ELR (cell line): ENCODE measurements at regions not wholly inside any gene's neighbourhood (a gene's known extent, or its start where the extent isn't known, plus 50 kb on each side); places are given as distances from the start of the nearest gene placed in this dataset.

Source experiments
- DNase-seq: peaks from one replicate; pipeline ENCODE4 v3.0.0-alpha.2; 2015; ENCODE audit warnings: low read depth

DNA sequence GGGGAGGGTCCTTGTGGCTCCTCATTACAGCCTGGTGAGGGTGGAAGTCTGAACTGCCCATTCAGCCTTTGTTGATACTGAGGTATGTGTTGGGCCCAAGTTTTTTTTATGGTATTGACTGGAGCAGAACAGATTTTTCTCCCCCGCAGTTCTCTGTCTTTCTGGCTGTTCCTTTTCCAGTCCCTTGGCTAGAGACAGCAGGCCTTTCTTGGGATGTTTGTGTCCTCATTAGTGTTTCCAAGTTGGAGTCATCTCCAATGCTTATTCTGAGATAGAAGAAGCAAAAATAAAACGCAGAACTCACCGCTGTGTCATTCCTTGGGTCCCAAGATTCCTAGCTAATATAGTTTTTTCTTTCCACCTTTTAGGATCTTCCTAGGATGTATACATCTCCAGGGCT lies 193.3 kb downstream of the RAMP3 start:
- no peak for DNase-seq

DNA sequence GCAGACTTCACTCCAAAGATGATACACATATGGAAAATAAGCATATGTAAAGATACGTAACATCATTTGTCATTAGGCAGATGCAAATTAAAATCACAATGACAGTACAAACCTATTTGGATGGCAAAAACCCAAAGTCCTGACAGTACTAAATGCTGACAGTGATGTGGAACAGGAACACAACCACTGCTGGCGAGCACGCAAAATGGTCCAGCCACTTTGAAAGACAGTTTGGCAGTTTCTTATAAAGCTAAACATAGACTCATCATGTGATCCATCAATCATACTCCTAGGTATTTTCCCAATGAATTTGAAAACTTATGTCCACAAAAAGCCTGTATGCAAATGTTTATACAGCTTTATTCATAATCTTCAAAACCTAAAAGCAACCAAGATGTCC lies 200.7 kb downstream of the RAMP3 start:
- no peak for DNase-seq

DNA sequence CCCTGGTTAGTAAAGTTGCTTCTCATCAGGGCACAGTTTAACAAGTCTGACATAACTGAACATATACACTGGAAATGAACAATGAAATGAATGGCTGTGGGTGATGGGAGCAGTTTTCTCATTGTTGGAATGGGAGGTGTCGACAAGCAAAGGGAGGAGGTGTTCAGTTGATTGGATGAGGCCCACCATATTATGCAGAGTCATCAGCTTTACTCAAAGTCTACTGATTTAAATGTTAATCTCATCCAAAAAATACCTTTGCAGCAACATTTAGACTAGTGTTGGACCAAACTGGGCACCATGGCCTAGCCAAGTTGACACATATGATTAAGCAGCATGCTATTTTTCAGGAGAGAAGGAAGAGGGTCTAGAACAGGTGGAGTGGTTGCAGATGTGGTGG lies 201.7 kb downstream of the RAMP3 start:
- no peak for DNase-seq

DNA sequence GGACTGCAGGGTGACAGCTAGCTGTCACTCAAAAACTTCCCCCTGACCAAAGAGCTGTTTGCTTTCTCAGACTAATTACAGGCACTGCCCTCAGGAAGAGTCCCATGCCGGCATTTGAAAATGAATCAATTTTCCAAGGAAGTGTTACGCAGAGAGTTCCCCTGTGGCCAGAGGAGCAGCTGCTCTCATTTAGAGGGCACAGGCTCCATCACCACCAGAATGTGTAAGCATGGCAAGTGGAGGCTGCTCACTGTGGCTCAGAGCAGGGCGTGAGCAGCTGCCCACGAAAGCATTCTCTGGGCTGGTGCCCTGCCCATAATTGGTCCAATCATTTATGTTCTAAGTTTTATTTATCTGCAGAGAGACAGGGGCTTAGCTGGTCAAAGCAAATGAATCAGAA lies 202.2 kb downstream of the RAMP3 start:
- no peak for DNase-seq

DNA sequence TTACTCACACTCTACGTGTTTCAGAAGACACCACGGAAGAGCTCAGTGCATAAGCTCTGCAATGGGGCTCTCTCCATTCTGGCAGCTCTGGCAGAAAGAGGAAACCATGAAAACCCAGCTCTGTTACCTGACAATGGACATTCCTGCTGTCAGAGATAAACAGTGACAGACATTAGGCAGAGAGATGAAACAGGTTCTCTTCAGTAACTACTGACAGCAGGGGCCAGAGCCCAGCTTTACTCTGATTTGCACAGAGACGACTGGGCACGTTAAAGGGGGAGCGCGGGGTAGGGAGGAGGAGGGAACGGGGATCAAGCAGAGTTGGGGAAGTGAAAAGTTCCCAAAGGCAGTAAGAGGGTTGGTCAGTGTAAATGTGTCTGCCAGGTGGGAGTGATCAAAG lies 206.1 kb downstream of the RAMP3 start:
- DNase-seq, result no peak

DNA sequence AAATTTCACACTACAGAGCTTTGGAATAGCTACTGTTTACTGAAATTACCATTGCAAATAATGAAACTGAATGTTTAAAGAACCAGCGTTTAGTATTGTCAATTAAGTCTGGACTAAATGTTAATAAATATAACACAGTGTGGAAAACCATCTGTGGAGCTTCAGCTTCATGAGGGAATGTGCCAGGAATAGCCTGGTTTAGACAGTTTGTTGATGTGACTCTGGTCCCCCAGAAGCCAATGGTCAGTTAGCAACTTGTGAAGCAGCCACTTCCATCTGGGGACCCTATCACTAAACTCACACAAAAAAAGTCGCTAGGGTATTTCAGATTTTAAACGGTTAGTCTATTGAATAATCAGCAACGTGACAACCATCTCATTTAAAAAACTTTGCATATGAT lies 207.8 kb downstream of the RAMP3 start:
- no peak for DNase-seq

DNA sequence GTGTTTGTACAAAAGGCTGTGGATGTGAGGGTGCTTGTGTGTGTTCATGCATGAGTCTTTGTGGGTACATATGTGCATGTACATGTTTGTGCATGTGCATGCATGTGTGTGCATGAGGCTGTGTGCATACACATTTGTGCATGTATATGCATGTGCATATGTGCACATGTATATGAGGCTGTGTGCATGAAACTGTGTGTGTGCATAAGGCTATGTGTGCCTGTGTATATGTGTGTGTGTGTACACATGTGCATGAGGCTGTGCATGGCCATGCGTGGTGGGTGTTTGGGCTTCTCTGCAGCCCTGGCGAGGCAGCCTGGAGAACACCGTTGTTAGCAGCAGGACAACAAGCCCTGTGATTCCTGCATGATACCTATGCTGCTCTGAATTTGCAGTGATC lies 207.7 kb upstream of the ADCY1 start:
- no peak for DNase-seq

DNA sequence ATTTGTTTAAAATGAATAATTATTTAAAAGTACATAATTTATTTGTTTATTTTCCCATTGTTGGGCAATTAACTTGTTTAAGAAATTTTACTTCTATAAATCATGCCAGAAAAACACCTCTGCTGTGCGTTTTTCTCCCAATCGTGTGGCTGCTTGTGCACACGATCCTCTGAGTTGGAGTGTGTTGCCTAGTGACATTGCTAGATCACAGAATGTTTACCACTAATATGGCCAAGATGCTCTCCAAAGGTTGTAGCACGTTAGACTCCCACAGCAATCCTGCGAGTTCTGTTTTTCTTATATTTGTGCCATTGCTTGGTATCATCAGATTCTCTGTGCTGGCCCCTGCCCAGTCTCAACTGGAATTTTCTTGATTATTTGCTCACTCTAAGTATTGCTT lies 207.1 kb upstream of the ADCY1 start:
- no peak for DNase-seq

DNA sequence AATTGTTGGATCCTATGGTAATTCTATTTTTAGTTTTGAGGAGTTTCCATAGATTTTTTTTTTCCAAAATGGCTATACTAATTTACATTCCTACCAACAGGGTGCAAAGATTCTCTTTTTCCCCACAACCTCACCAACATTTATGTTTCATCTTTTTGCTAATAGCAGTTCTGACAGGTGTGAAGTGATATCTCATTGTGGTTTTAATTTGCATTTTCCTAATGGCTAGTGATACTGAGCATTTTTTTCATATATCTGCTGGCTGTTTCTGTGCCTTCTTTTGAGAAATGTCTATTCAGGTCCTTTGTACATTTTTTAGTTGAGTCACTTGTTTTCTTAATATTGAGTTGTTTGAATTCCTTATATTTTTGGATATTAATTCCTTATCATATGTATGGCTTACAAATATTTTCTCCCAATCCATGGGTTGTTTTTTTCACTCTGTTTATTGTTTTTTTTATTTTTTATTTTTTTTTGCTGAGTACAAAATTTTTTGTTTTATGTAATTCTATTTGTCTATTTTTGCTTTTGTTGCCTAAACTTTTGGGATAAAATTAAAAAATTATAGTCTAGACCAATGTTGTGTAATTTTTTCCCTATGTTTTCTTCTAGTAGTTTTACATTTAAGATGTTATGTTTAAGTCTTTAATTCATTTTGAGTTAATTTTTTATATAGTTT lies 205.9 kb upstream of the ADCY1 start:
- no peak for DNase-seq

DNA sequence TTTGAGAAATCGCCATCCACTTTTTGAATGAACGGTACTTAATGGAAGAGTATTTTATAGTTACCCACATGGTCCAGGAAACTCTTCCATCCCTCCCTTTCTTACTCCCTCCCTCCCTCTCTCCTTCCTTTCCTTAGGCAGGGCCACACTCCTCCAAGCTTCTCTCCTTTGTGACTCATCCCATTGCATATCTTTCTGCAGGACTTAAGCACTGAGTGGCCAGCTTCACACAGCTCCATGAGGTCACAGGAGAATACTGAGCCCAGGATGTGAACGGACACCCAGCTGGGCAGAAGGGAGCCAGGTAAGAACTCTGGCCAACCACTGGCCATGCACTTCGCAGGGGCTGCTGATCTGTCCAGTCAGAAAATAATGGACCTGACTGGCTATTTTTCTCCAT lies 189.7 kb upstream of the ADCY1 start:
- peak; percentile 57 for DNase-seq

DNA sequence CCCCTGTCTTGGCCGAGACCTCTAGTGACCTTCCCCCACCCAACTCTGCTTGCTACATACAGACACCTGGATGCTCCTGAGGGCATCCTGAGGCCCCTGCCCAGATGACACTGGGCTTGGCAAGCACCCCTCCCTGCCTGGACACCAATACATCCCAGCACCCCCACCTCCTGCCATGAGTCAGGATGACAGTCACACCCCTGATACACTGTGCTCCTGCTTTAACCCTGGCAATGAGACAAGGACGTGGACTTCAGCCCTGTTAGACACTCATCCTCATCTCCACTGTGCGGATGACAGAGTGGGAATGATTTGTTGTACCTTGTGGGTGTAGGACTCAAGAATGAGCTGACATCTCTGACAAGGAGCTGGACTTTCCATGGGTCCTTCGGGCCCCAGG lies 186.3 kb upstream of the ADCY1 start:
- peak; percentile 3 for DNase-seq

DNA sequence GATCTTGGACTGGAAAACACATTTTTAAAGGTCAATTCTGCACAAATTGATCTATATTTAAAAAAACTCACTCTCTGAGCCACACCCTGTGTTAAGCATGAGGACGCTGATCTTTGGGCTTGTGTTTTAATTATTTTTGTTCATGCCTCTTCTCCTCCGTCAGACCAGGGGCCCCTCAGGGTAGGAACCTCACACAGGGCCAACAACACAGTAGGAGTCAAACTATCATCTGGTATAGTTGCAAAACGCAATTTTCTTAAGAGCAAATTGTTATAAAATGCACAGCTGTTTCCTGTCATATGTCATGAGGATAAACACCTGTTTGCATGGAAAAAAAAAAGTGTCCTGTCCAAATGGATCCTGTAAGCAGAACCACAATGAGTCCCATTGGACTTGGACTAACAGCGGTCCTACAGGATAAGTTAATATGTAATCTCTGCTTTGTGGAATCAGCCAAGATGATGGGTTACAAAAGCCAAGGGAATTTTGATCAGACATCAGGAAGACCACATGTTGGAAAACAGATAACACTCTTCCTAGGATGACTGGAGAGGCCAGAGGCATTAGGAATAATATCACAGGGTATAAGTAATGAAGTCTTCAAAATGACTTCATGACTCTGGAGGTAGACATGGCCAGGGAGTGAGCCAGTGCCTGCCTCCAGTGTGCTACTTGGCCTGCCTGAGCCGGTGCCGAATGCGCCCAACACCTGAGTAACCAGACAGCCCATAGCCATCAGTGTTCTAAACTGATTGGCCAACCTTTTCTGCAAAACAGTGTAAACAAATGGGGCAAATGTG lies 184.9 kb upstream of the ADCY1 start:
- no peak for DNase-seq

DNA sequence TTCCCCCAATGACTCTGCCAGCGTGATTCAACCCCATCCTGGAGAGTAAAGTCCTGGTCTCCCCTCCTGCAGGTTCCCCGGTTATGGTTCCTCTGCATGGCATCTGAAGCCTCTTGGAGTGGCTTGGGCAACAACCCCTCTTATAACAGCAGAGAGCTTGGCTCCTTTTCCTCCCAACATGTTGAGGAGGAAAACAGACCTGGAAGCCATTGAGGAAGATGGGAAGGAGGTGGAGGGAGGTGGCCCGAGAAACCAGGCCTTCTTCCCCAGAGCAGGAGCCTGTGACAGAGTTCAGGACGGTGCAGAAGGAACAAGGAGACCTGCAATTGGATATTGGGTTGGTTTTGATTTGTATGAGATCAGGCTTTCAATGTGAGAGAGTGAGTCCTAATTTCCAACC lies 184.0 kb upstream of the ADCY1 start:
- DNase-seq, result no peak

DNA sequence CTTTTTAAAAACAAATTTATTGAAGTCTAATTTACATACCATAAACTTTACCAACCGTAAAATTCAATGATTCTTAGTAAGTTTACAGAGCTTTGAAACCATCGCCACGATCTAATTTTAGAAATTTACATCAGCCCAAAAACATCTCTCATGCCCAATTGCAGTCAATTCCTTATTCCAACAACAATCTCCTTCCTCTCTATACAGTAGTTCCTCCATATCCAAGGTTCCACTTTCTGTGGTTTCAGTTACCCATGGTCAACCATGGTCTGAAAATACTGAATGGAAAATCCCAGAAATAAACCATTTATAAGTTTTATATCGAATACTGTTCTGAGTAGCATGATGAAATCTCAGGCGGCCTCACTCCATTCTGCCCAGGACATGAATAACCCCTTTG lies 183.4 kb upstream of the ADCY1 start:
- no peak for DNase-seq

DNA sequence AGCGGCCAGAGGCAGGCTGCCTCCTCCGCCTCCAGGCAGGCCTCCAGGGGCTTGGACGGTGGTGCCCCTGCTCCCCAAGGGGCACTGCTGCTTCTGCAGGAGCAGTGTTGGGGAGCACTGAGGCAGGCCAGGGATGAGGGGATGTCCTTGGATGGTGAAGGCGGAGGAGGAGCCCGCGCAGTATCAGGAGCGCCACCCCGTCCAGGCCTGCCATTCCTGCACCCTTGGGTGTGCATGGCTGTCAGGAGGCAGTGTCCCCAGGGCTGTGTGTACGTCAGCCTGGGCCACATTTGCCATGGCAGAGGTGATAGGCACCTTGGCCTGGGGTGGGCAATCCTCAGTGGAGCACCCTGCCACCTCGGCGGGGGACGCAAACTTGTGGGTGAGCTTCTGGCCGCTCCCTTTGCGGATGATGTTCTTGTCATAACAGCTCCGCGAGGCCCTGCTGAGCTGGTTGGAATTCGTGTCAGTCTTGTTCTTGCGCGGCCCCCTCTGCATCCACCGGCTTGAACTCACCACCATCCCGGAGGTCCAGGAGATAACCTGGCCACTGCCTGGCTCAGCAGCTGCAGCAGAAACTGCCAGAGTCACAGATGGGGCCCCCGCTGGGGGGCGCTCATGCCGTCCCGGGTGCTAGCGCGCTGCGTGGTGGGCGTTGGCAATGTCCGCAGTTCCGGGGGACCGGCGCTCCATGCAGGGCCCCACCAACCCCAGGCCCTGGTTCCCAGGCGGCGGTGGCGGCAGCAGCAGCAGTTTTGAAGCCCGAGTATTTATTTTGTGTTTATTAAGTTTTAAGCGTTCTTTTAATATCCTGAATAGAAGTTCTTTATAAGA lies 182.3 kb upstream of the ADCY1 start:
- no peak for DNase-seq

DNA sequence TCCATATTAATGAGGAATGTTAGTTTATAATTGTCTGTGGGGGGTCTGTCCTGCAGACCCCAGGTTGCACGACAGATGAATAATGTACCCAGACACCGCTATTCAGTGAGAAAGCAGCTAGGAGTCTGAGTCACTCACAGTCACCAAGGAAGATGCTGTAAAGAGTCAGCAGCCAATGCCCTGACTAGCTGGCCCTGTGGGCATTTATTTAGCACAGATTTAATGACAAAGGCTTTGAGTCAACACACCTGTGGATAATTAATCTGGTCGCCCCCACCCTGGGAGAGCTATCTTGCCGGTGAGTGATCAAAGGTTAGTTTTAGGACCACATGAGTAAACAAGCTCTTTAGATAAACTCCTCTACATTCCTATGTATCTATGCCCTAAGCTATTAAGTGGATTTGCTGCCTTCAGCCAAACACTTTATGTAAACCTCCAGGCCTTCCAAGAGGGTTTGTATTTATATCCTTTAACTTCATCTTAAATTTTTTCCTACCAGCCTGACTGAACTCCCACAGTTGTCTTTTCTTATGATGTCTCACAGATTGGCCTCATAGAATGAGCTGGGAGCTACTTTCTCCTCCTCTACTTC lies 180.0 kb upstream of the ADCY1 start:
- DNase-seq, result peak; percentile 16

DNA sequence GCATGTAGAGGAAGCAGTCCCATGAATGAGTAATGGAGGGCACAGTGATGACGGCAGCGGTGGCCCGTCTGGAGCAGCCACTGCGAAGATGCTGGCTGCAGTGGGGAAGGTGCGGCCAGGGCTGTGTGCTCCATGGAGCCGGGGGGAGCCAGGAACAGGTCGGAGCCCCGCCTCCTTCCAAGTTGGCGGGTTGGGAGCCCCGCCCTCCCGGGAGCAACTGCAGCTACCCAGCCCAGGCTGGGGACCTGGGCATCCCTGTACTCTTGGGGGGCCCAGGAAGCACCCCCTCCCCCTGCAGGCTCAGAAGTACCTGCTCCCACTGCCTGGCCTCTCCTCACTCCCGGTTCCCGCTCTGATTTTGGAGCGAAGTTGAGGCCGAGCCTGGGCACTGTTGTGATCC lies 175.1 kb upstream of the ADCY1 start:
- no peak for DNase-seq

DNA sequence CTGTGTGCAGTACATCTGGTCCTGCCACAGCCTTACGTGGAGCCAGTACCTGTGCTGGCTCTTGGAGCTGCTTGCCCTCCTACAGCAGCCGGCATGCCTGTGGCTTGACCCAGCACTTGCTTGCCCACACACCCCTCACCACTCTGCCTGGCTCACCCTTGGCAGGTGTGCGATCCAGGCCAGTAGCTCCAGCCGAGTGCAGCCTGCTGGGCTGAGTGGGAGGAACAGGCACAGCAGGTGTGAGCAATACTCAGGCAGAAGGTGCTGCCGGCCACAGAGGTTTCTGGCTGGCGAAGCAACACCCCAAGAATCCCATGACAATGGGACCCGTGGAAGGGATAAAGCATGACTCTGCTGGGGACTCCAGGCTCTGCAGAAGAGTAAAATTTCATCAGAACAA lies 173.5 kb upstream of the ADCY1 start:
- no peak for DNase-seq

DNA sequence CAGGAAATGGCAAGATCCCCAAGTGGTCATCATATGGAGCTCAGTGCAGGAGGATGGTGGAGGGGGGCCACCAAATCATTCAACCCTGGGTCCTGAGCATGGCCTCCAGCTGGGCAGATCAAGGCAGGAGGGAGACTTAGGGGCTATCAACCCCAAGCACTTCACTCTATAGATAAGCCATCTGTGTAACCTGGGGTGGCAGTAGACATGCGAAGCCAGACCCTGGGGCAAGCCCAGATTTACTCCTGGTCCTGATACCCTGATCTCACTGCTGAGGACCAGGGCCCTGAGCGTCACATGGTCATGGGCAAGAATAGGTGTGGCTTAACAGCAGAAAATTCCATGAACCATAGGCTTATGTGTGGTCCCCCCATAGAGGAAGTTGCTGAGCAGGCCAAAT lies 173.0 kb upstream of the ADCY1 start:
- DNase-seq, result no peak

DNA sequence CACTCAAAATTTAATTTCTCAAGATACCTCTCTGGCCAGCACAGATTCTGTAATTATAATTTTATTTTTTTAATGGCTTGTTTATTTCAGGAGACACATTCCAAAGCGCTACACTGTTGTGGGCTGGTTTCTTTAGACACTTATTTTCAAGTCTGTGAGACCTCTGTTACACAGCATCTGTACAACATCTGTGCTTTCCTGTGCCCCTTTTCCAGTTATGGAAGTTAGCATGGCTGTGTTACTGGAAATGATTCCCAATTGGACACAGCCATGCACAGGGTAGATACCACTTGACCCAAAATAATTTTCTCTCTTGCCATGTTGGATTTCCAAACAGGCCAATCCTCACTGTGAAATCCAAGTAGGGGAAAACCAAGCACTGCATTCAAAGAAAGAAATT lies 172.3 kb upstream of the ADCY1 start:
- DNase-seq, result no peak

DNA sequence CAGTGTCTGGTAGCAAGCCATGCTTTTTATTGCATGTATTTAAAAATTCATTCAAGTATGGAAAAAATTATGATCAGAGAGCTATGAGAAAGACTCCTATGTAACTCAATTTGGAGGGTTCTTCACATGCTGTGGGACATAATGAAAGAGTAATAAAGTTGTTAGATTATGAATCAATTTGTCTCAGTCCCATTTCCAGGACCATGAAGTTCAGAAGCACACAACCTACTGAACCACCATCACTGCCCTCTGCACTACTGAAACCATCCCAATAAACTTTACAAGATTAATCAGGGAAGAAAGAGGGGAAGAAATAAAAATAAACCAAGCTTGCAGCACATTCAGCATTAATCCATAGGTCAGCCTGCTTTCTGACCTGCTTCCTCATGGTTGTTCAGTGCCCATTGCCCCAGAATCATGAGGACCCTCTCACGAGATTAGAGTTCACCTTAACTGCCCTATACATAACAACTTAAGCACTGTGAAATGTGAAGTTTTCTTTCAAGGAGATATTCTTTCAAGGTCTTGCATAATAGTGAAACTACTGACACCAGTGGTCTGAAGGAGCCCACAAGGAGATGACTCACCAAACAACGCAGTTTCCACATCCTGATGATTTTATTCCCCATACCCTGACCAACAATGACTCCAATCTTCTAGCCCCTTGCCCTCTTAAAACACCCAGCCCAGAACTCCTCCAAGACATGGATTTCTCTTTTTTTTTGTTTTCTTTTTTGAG lies 171.5 kb upstream of the ADCY1 start:
- DNase-seq, result peak; percentile 83

DNA sequence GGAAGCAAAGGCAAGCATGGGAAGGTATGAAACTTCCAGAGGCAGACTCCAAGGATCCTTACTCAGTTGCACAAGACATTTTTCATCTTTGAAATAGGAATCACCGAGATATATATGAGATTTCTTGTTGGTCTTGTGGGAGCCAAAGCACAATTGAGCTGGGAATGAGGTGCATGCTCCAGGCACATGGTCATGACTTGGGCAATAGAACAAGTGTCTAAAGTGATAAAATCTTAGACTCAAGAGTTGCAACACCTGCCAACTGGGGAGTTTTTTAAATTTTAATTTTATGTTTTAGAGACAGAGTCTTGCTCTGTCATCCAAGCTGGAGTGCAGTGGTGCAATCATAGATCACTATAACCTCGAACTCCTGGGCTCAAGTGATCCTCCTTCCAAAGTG lies 169.5 kb upstream of the ADCY1 start:
- DNase-seq, result no peak
